ENCODE measurements at regions not wholly inside any gene's neighbourhood (a gene's known extent, or its start where the extent isn't known, plus 50 kb on each side); places are given as distances from the start of the nearest gene placed in this dataset.

DNA sequence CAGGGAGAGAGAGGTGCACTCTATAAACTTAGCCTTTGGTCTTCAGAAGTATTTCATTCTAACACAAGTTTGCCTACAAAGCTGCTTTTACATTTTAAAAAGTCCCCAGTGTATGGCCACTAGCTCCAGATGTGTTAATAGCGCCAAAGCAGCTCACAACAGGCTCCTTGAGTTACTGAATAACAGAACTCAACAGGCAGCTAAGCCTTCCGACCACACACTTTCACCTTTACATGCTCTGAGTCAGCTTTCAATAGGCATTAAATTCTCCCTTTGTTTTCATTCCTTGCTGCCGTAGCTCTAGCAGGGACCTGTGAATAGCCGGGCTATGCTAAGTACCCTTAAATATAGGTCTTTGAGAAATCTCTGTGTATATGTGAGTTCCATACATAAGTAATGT lies 262.8 kb upstream of the PARD3B start:
- TF ChIP-seq CTCF (IDR thresholded peaks at IDR 0.05) (no peak), POLR2A (IDR thresholded peaks at IDR 0.05) (no peak), POLR2AphosphoS5 (IDR thresholded peaks at IDR 0.05) (no peak), EP300 (IDR thresholded peaks at IDR 0.05) (no peak)
